Right atrium auricular region (tissue), 2 donors: ENCODE measurements at regions not wholly inside any gene's neighbourhood (a gene's known extent, or its start where the extent isn't known, plus 50 kb on each side); places are given as distances from the start of the nearest gene placed in this dataset.

Experiments used
- DNase-seq: peaks from one replicate; pipeline ENCODE4 v3.0.0-alpha.2; 2019; ENCODE audit warnings: low spot score
- H3K27ac ChIP-seq, 2 donors: fragments of 200-600 bp; sonication (generic); 1 replicate in 1 of 2; 2 replicates in 1 of 2; pipeline ENCODE4 v1.5.1; 2016 to 2019
- H3K27me3 ChIP-seq, 2 donors: fragments of 200-600 bp; sonication (generic); one replicate each; pipeline versions ENCODE4 v1.5.1 to v1.6.0; 2017 to 2019
- H3K36me3 ChIP-seq: fragments of 200-600 bp; sonication (generic); one replicate; pipeline ENCODE4 v1.5.1; 2016
- H3K4me1 ChIP-seq, 2 donors: fragments of 200-600 bp; sonication (generic); one replicate each; pipeline versions ENCODE4 v1.5.1 to v1.6.0; 2017 to 2019
- H3K4me3 ChIP-seq, 2 donors: fragments of 200-600 bp; sonication (generic); 1 replicate in 1 of 2; 2 replicates in 1 of 2; pipeline ENCODE4 v1.5.1; 2017 to 2019; ENCODE audit warnings: mild to moderate bottlenecking in 1 of 2, moderate library complexity in 1 of 2
- H3K9me3 ChIP-seq, 2 donors: fragments of 200-600 bp; sonication (generic); one replicate each; pipeline ENCODE4 v1.5.1; 2019
- CTCF ChIP-seq, 2 donors: fragments of 200-600 bp; sonication (generic); IDR thresholded peaks; one replicate each; pipeline ENCODE4 v1.5.1; 2019; ENCODE audit warnings: antibody characterized with exemption in 2 of 2

- no peak overlapping the region for H3K27ac ChIP-seq
- H3K36me3 ChIP-seq = no peaks in the 10 kb centered on the region
- no peak for TF ChIP-seq CTCF (IDR thresholded peaks at IDR 0.05)
- H3K4me3 ChIP-seq = no peak overlapping the region
- no peaks in the 10 kb centered on the region for H3K27me3 ChIP-seq
- peaks cover 0 to 21% of the 10 kb centered on the region in 2 donors for H3K9me3 ChIP-seq
- no peaks in the 10 kb centered on the region for H3K4me1 ChIP-seq
- DNase-seq = no peak
Observed at GRCh38 chr6:100134703-100135102, 140.7 kb upstream of the MCHR2 start.

- no peak for TF ChIP-seq CTCF (IDR thresholded peaks at IDR 0.05)
- no peaks in the 10 kb centered on the region for H3K4me1 ChIP-seq
- H3K27ac ChIP-seq = no peak overlapping the region
- H3K27me3 ChIP-seq = no peaks in the 10 kb centered on the region
- H3K4me3 ChIP-seq = no peak overlapping the region
- H3K36me3 ChIP-seq = no peaks in the 10 kb centered on the region
- DNase-seq = no peak
- peaks cover 0 to 21% of the 10 kb centered on the region in 2 donors for H3K9me3 ChIP-seq
Observed at GRCh38 chr6:100134297-100134696, 140.3 kb upstream of the MCHR2 start.

- no peaks in the 10 kb centered on the region for H3K27me3 ChIP-seq
Observed at GRCh38 chr6:100132005-100132404, 138.0 kb upstream of the MCHR2 start.

GRCh38 chr6:100130630-100131029 lies 136.6 kb upstream of the MCHR2 start:
- H3K27me3 ChIP-seq = no peaks in the 10 kb centered on the region
- no peak for TF ChIP-seq CTCF (IDR thresholded peaks at IDR 0.05)
- H3K36me3 ChIP-seq = no peaks in the 10 kb centered on the region
- DNase-seq = no peak
- no peak overlapping the region for H3K4me3 ChIP-seq
- H3K9me3 ChIP-seq = peaks cover 0 to 21% of the 10 kb centered on the region in 2 donors
- no peaks in the 10 kb centered on the region for H3K4me1 ChIP-seq
- no peak overlapping the region for H3K27ac ChIP-seq

More at GRCh38 chr6:100132005-100132404, 138.0 kb upstream of the MCHR2 start:
- Histone ChIP-seq H3K4me1 (no peaks in the 10 kb centered on the region), H3K36me3 (no peaks in the 10 kb centered on the region), H3K4me3 (no peak overlapping the region), H3K27ac (no peak overlapping the region), H3K9me3 (peaks cover 0 to 21% of the 10 kb centered on the region in 2 donors)
- DNase-seq = no peak
- no peak for TF ChIP-seq CTCF (IDR thresholded peaks at IDR 0.05)

- no peak for DNase-seq
- TF ChIP-seq CTCF (IDR thresholded peaks at IDR 0.05) = no peak
- no peaks in the 10 kb centered on the region for H3K4me1 ChIP-seq
- H3K27me3 ChIP-seq = no peaks in the 10 kb centered on the region
- no peak overlapping the region for H3K4me3 ChIP-seq
- H3K9me3 ChIP-seq = peaks cover 0 to 18% of the 10 kb centered on the region in 2 donors
- no peak overlapping the region for H3K27ac ChIP-seq
- H3K36me3 ChIP-seq = no peaks in the 10 kb centered on the region
Observed at GRCh38 chr6:100126790-100127484, 132.9 kb upstream of the MCHR2 start.
